Body of pancreas (tissue), 4 donors: ENCODE measurements at regions not wholly inside any gene's neighbourhood (a gene's known extent, or its start where the extent isn't known, plus 50 kb on each side); places are given as distances from the start of the nearest gene placed in this dataset.

Source experiments
- CTCF ChIP-seq, 7 experiments: fragments of 450-650 bp in 4 of 7; fragments of 200-600 bp in 3 of 7; sonication (generic) in 3 of 7; IDR thresholded peaks; one replicate each; pipeline ENCODE4 v1.5.1; 2016 to 2019; ENCODE audit warnings: antibody characterized with exemption in 7 of 7
- POLR2A ChIP-seq, 3 donors: fragments of 450-650 bp; IDR thresholded peaks; one replicate each; pipeline ENCODE4 v1.6.1; 2016; ENCODE audit warnings: antibody characterized with exemption in 3 of 3, mild to moderate bottlenecking in 2 of 3

- TF ChIP-seq CTCF (IDR thresholded peaks at IDR 0.05) (no peak), POLR2A (IDR thresholded peaks at IDR 0.05) (no peak)
Measured at GRCh38 chr5:128597156-128597555, 59.1 kb upstream of the FBN2 start.
